H9 (cell line): ENCODE measurements at regions not wholly inside any gene's neighbourhood (a gene's known extent, or its start where the extent isn't known, plus 50 kb on each side); places are given as distances from the start of the nearest gene placed in this dataset.

Experiments
- DNase-seq: peaks from one replicate; pipeline ENCODE4 v3.0.0-alpha.2; 2017
- H2AFZ ChIP-seq: one replicate; pipeline ENCODE4 v1.6.1; 2013; ENCODE audit warnings: mild to moderate bottlenecking, low read length, control low read depth, moderate library complexity
- H2AK5ac ChIP-seq: 2 replicates; pipeline ENCODE4 v1.6.1; 2013; ENCODE audit warnings: low read length, control low read depth, mixed read lengths; ENCODE audit not compliant: insufficient read length
- H2BK120ac ChIP-seq: one replicate; pipeline ENCODE4 v1.6.1; 2013; ENCODE audit warnings: low read depth, mild to moderate bottlenecking, low read length, control low read depth, inconsistent platforms; ENCODE audit not compliant: poor library complexity, severe bottlenecking
- H2BK12ac ChIP-seq: 2 replicates; pipeline ENCODE4 v1.6.1; 2013; ENCODE audit warnings: low read length, control low read depth, mixed read lengths, low read depth; ENCODE audit not compliant: insufficient read length
- H2BK15ac ChIP-seq: 2 replicates; pipeline ENCODE4 v1.6.1; 2013; ENCODE audit warnings: low read depth, low read length, control low read depth
- H2BK20ac ChIP-seq: one replicate; pipeline ENCODE4 v1.6.1; 2013; ENCODE audit warnings: low read depth, mild to moderate bottlenecking, low read length, control low read depth, inconsistent platforms; ENCODE audit not compliant: poor library complexity, severe bottlenecking
- H2BK5ac ChIP-seq: 2 replicates; pipeline ENCODE4 v1.6.1; 2013; ENCODE audit warnings: low read length, control low read depth, mixed read lengths; ENCODE audit not compliant: insufficient read length
- H3K14ac ChIP-seq: 2 replicates; pipeline ENCODE4 v1.6.1; 2013; ENCODE audit warnings: low read length, control low read depth; ENCODE audit not compliant: insufficient read depth
- H3K18ac ChIP-seq: 2 replicates; pipeline ENCODE4 v1.6.1; 2013; ENCODE audit warnings: low read depth, mild to moderate bottlenecking, mixed read lengths, low read length, control low read depth; ENCODE audit not compliant: insufficient read length
- H3K23ac ChIP-seq: 2 replicates; pipeline ENCODE4 v1.6.1; 2013; ENCODE audit warnings: low read length, control low read depth, mixed read lengths, low read depth; ENCODE audit not compliant: insufficient read length
- H3K23me2 ChIP-seq: 2 replicates; pipeline ENCODE4 v1.6.1; 2013; ENCODE audit warnings: low read depth, mild to moderate bottlenecking, mixed read lengths, low read length, control low read depth; ENCODE audit not compliant: insufficient read length, poor library complexity, severe bottlenecking
- H3K27ac ChIP-seq: 2 replicates; pipeline ENCODE4 v1.5.1; 2013; ENCODE audit warnings: low read length, control low read depth, mixed read lengths, low read depth; ENCODE audit not compliant: insufficient read length
- H3K27me3 ChIP-seq: 2 replicates; pipeline ENCODE4 v1.6.1; 2013; ENCODE audit warnings: low read length, control low read depth, inconsistent platforms; ENCODE audit not compliant: insufficient read depth
- H3K4ac ChIP-seq: 2 replicates; pipeline ENCODE4 v1.6.1; 2013; ENCODE audit warnings: low read depth, mild to moderate bottlenecking, control low read depth, inconsistent platforms, low read length, moderate library complexity
- H3K4me1 ChIP-seq: 2 replicates; pipeline ENCODE4 v1.6.1; 2013; ENCODE audit warnings: low read length, control low read depth, inconsistent platforms; ENCODE audit not compliant: insufficient read depth
- H3K4me2 ChIP-seq: 2 replicates; pipeline ENCODE4 v1.6.1; 2013; ENCODE audit warnings: low read length, control low read depth, mixed read lengths; ENCODE audit not compliant: insufficient read length, insufficient read depth
- H3K56ac ChIP-seq: 2 replicates; pipeline ENCODE4 v1.6.1; 2013; ENCODE audit warnings: low read depth, mild to moderate bottlenecking, mixed read lengths, low read length, control low read depth; ENCODE audit not compliant: insufficient read length
- H3K79me1 ChIP-seq: 2 replicates; pipeline ENCODE4 v1.6.1; 2013; ENCODE audit warnings: low read depth, mild to moderate bottlenecking, moderate library complexity, low read length, control low read depth, inconsistent platforms; ENCODE audit not compliant: insufficient read depth, poor library complexity, severe bottlenecking
- H3K79me2 ChIP-seq: 2 replicates; pipeline ENCODE4 v1.6.1; 2013; ENCODE audit warnings: low read length, control low read depth, inconsistent platforms; ENCODE audit not compliant: insufficient read depth
- H3K9ac ChIP-seq: 2 replicates; pipeline ENCODE4 v1.6.1; 2013; ENCODE audit warnings: low read length, control low read depth, mixed read lengths; ENCODE audit not compliant: insufficient read length; ENCODE audit errors: extremely low read depth
- H3K9me3 ChIP-seq: one replicate; pipeline ENCODE4 v1.6.1; 2013; ENCODE audit warnings: low read depth, low read length, inconsistent platforms; ENCODE audit not compliant: control insufficient read depth
- H3T11ph ChIP-seq: one replicate; pipeline ENCODE4 v1.6.1; 2013; ENCODE audit warnings: mild to moderate bottlenecking, low read length, control low read depth, inconsistent platforms
- H4K20me1 ChIP-seq: one replicate; pipeline ENCODE4 v1.6.1; 2013; ENCODE audit not compliant: control insufficient read depth, insufficient read length, insufficient read depth
- H4K5ac ChIP-seq: 2 replicates; pipeline ENCODE4 v1.6.1; 2013; ENCODE audit warnings: low read depth, mild to moderate bottlenecking, mixed read lengths, low read length, control low read depth; ENCODE audit not compliant: insufficient read length
- H4K8ac ChIP-seq: replicated peaks from 2 replicates; pipeline ENCODE4 v1.6.1; 2013; ENCODE audit warnings: low read length, control low read depth, mixed read lengths, low read depth; ENCODE audit not compliant: insufficient read length
- H4K91ac ChIP-seq: 2 replicates; pipeline ENCODE4 v1.6.1; 2013; ENCODE audit warnings: low read depth, mild to moderate bottlenecking, moderate library complexity, mixed read lengths, low read length, control low read depth; ENCODE audit not compliant: insufficient read length
- H3K27ac Mint-ChIP-seq, 3 experiments: 2 replicates in 2 of 3; 3 replicates in 1 of 3; pipeline ENCODE4 v1.8.0; 2020 to 2021; ENCODE audit warnings: mixed read lengths in 3 of 3, mild to moderate bottlenecking in 1 of 3, moderate library complexity in 1 of 3
- H3K27me3 Mint-ChIP-seq: 2 replicates; pipeline ENCODE4 v1.8.0; 2021; ENCODE audit warnings: low read depth, mild to moderate bottlenecking, moderate library complexity, mixed read lengths
- H3K36me3 Mint-ChIP-seq, 3 experiments: 2 replicates in 2 of 3; 3 replicates in 1 of 3; pipeline ENCODE4 v1.8.0; 2020 to 2021; ENCODE audit warnings: low read depth in 3 of 3, mixed read lengths in 3 of 3; ENCODE audit not compliant: insufficient read depth in 1 of 3
- H3K4me1 Mint-ChIP-seq, 2 experiments: 2 replicates each; pipeline ENCODE4 v1.8.0; 2020; ENCODE audit warnings: mixed read lengths in 2 of 2
- H3K4me3 Mint-ChIP-seq, 2 experiments: 2 replicates in 1 of 2; 3 replicates in 1 of 2; pipeline ENCODE4 v1.8.0; 2020 to 2021; ENCODE audit warnings: mild to moderate bottlenecking in 2 of 2, mixed read lengths in 2 of 2, moderate library complexity in 1 of 2
- H3K9me3 Mint-ChIP-seq, 2 experiments: 2 replicates in 1 of 2; 3 replicates in 1 of 2; pipeline ENCODE4 v1.8.0; 2020; ENCODE audit warnings: mild to moderate bottlenecking in 2 of 2, mixed read lengths in 2 of 2, moderate library complexity in 1 of 2
- WGBS: extraction: QIAGEN DNeasy Blood & Tissue Kit; methylation state at CpG from one replicate; pipeline ENCODE4 v1.1.7; 2013; ENCODE audit warnings: missing lambda C conversion rate, low lambda C conversion rate, mixed read lengths; ENCODE audit not compliant: insufficient read length; ENCODE audit errors: extremely low coverage; 5-methylcytosine and 5-hydroxymethylcytosine counted together
- TF ChIP-seq, protein P1 (sequence below): fragments of 200-600 bp; sonication (generic); conservative IDR thresholded peaks from 3 replicates; pipeline ENCODE4 v1.8.0; 2021; ENCODE audit warnings: antibody characterized with exemption, mild to moderate bottlenecking

- WGBS, result no CpG with 5 or more reads among the region's 1 CpG
- H3K4me2 ChIP-seq, result peak overlapping the region; percentile 95
- H3K4ac ChIP-seq, result no peak overlapping the region
- H2BK12ac ChIP-seq, result no peak overlapping the region
- H3K79me2 ChIP-seq, result no peaks in the 10 kb centered on the region
- H3K56ac ChIP-seq, result no peak overlapping the region
- H3K14ac ChIP-seq, result no peak overlapping the region
- H4K8ac ChIP-seq, result no peak overlapping the region
- H2BK20ac ChIP-seq, result no peak overlapping the region
- no peak overlapping the region for H2BK15ac ChIP-seq
- no peak overlapping the region for H2BK120ac ChIP-seq
- Mint-ChIP-seq H3K4me3 (peak overlapping the region in 1 of 2 experiments; percentile 92; a peak in 2 of 5 replicates), H3K9me3 (no peaks in the 10 kb centered on the region; a peak in 2 of 5 replicates), H3K36me3 (no peaks in the 10 kb centered on the region; a peak in 1 of 7 replicates), H3K27me3 (peaks cover 99% of the 10 kb centered on the region), H3K27ac (no peak overlapping the region), H3K4me1 (peaks cover 25 to 39% of the 10 kb centered on the region in 2 experiments)
- no peaks in the 10 kb centered on the region for H3K79me1 ChIP-seq
- no peak overlapping the region for H4K5ac ChIP-seq
- H3K4me1 ChIP-seq, result no peaks in the 10 kb centered on the region
- no peaks in the 10 kb centered on the region for H4K20me1 ChIP-seq
- H2AFZ ChIP-seq, result no peak overlapping the region
- no peak overlapping the region for H3K27ac ChIP-seq
- H3K9me3 ChIP-seq, result no peaks in the 10 kb centered on the region
- DNase-seq, result no peak
- no peak overlapping the region for H3K18ac ChIP-seq
- H2BK5ac ChIP-seq, result no peak overlapping the region
- H3T11ph ChIP-seq, result no peak overlapping the region
- no peak overlapping the region for H2AK5ac ChIP-seq
- no peak overlapping the region for H4K91ac ChIP-seq
- peaks cover 68% of the 10 kb centered on the region for H3K27me3 ChIP-seq
- no peak overlapping the region for H3K23ac ChIP-seq
- H3K9ac ChIP-seq, result no peak overlapping the region
- TF ChIP-seq, protein P1, sequence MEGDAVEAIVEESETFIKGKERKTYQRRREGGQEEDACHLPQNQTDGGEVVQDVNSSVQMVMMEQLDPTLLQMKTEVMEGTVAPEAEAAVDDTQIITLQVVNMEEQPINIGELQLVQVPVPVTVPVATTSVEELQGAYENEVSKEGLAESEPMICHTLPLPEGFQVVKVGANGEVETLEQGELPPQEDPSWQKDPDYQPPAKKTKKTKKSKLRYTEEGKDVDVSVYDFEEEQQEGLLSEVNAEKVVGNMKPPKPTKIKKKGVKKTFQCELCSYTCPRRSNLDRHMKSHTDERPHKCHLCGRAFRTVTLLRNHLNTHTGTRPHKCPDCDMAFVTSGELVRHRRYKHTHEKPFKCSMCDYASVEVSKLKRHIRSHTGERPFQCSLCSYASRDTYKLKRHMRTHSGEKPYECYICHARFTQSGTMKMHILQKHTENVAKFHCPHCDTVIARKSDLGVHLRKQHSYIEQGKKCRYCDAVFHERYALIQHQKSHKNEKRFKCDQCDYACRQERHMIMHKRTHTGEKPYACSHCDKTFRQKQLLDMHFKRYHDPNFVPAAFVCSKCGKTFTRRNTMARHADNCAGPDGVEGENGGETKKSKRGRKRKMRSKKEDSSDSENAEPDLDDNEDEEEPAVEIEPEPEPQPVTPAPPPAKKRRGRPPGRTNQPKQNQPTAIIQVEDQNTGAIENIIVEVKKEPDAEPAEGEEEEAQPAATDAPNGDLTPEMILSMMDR, result no peak
- peaks cover 15% of the 10 kb centered on the region for H3K23me2 ChIP-seq
Measured at GRCh38 chr11:43574411-43574810, 106.1 kb upstream of the HSD17B12 start.
